Rectal smooth muscle tissue (tissue), 1 donor: ENCODE measurements at regions not wholly inside any gene's neighbourhood (a gene's known extent, or its start where the extent isn't known, plus 50 kb on each side); places are given as distances from the start of the nearest gene placed in this dataset.

Experiments
- H3K27ac ChIP-seq: one replicate; pipeline ENCODE4 v1.7.0; 2013; ENCODE audit warnings: low read depth, low read length, inconsistent platforms
- H3K27me3 ChIP-seq: one replicate; pipeline ENCODE4 v1.7.0; 2013; ENCODE audit warnings: low read length; ENCODE audit not compliant: control insufficient read depth, insufficient read depth
- H3K36me3 ChIP-seq: one replicate; pipeline ENCODE4 v1.7.0; 2013; ENCODE audit warnings: low read length; ENCODE audit not compliant: control insufficient read depth, insufficient read depth
- H3K4me1 ChIP-seq: one replicate; pipeline ENCODE4 v1.7.0; 2013; ENCODE audit warnings: low read length; ENCODE audit not compliant: control insufficient read depth, insufficient read depth
- H3K4me3 ChIP-seq: one replicate; pipeline ENCODE4 v1.7.0; 2013; ENCODE audit warnings: low read length
- H3K9ac ChIP-seq: one replicate; pipeline ENCODE4 v1.7.0; 2013; ENCODE audit warnings: low read length

GRCh38 chr3:106116733-106117489 is 248.1 kb upstream of the CBLB start:
- Histone ChIP-seq H3K27ac (no peak overlapping the region), H3K9ac (no peak overlapping the region), H3K4me1 (no peaks in the 10 kb centered on the region), H3K4me3 (no peak overlapping the region), H3K36me3 (no peaks in the 10 kb centered on the region), H3K27me3 (no peaks in the 10 kb centered on the region)

GRCh38 chr3:106117490-106117858 is 248.7 kb upstream of the CBLB start:
- H3K9ac ChIP-seq, result no peak overlapping the region
- no peak overlapping the region for H3K27ac ChIP-seq
- no peaks in the 10 kb centered on the region for H3K36me3 ChIP-seq
- no peak overlapping the region for H3K4me3 ChIP-seq
- no peaks in the 10 kb centered on the region for H3K4me1 ChIP-seq
- no peaks in the 10 kb centered on the region for H3K27me3 ChIP-seq

DNA sequence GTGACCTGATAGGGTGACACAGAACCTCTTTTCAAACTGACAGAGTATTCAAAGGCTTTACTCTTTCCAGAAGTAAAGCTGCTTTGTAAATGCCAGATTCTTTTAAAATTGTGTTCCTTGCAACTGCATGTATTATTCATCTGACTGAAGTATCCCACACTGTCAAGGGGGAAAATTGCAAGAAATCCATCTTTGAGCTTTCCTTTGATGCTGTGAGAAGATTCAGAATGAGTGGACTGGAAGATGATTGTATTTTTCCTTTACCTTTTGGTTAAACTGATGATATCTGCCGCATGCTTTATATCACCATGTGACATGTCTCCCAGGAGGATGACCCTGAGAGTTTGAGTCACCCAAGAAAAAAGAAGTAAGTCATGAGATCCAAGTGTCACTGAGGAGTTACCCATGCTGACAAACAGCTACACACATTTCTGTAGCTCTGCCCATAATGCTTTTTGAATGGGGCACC is 250.8 kb upstream of the CBLB start:
- H3K27me3 ChIP-seq, result no peaks in the 10 kb centered on the region
- no peak overlapping the region for H3K9ac ChIP-seq
- no peaks in the 10 kb centered on the region for H3K36me3 ChIP-seq
- no peak overlapping the region for H3K4me3 ChIP-seq
- no peak overlapping the region for H3K27ac ChIP-seq
- H3K4me1 ChIP-seq, result no peaks in the 10 kb centered on the region

DNA sequence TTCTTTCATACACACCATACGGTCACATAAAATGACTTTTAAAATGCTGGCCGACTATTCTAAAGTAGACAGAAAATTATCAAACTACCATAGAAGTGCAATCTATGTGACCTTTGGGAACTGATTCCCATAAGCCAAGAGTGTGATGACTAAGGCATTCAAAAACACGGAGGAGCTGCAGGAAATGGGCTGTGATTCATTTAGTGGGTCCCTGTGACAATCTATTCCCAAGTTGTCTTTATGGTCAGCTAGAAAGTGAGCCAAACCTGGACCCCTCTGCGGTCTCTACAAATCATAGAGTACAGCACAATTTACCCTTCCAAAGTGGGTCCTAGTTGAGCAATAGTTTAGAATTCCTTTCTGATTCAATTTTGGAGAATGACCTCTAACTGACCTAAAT is 251.5 kb upstream of the CBLB start:
- Histone ChIP-seq H3K9ac (no peak overlapping the region), H3K27ac (no peak overlapping the region), H3K36me3 (no peaks in the 10 kb centered on the region), H3K4me1 (no peaks in the 10 kb centered on the region), H3K27me3 (no peaks in the 10 kb centered on the region), H3K4me3 (no peak overlapping the region)

GRCh38 chr3:106121491-106122289 is 252.9 kb upstream of the CBLB start:
- no peaks in the 10 kb centered on the region for H3K4me1 ChIP-seq
- no peak overlapping the region for H3K27ac ChIP-seq
- H3K36me3 ChIP-seq, result no peaks in the 10 kb centered on the region
- no peaks in the 10 kb centered on the region for H3K27me3 ChIP-seq
- H3K4me3 ChIP-seq, result no peak overlapping the region
- no peak overlapping the region for H3K9ac ChIP-seq

GRCh38 chr3:106124818-106125217 is 256.0 kb upstream of the CBLB start:
- Histone ChIP-seq H3K9ac (no peak overlapping the region), H3K4me3 (no peak overlapping the region), H3K4me1 (no peaks in the 10 kb centered on the region), H3K27ac (no peak overlapping the region), H3K36me3 (no peaks in the 10 kb centered on the region), H3K27me3 (no peaks in the 10 kb centered on the region)

DNA sequence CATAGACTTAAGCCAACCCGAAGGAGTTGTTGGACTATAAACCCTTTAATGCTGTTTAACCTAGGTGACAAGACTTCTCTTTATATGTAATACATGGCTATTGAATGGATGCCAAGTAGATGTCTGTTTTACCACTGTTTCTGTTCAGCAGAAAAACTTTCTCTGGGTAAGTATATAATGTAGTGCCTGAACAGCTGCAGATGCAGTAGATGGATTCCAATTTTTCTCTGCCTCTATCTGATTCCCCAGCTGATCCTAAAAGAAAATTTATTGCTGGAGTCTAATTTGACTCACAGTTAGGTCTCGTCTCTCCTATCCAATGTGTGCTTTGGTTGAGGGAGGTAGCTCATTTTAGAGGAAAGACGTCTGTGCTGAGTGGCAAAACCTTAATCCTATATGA is 256.5 kb upstream of the CBLB start:
- no peaks in the 10 kb centered on the region for H3K27me3 ChIP-seq
- no peak overlapping the region for H3K9ac ChIP-seq
- H3K36me3 ChIP-seq, result no peaks in the 10 kb centered on the region
- no peak overlapping the region for H3K27ac ChIP-seq
- no peaks in the 10 kb centered on the region for H3K4me1 ChIP-seq
- H3K4me3 ChIP-seq, result no peak overlapping the region

- Histone ChIP-seq H3K4me3 (no peak overlapping the region), H3K27me3 (no peaks in the 10 kb centered on the region), H3K4me1 (peaks cover 2% of the 10 kb centered on the region), H3K9ac (no peak overlapping the region), H3K27ac (no peak overlapping the region), H3K36me3 (no peaks in the 10 kb centered on the region)
Measured at GRCh38 chr3:106126067-106126845, 257.4 kb upstream of the CBLB start.

- H3K4me3 ChIP-seq, result no peak overlapping the region
- H3K27me3 ChIP-seq, result no peaks in the 10 kb centered on the region
- H3K9ac ChIP-seq, result no peak overlapping the region
- H3K27ac ChIP-seq, result no peak overlapping the region
- peaks cover 4% of the 10 kb centered on the region for H3K4me1 ChIP-seq
- no peaks in the 10 kb centered on the region for H3K36me3 ChIP-seq
Measured at GRCh38 chr3:106126846-106127235, 258.0 kb upstream of the CBLB start.

DNA sequence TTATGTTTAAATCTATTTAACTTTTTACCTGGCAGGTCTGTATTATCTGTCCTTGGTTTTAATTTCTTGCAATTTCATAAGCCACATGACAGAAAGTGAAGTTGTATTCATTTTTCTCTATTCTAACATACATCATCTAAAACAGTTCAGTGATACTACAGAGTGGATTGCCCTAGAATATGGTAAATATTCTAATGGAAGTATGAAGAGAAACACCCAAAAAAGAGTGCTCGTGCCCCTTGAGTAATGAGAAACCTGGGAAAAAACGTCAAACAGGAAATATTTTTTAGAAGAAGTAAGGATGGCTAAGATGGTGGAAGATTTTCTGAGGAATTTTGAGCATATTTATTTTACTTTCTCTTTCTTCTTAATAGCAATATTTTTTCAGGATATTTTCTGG is 261.1 kb upstream of the CBLB start:
- H3K27me3 ChIP-seq, result no peaks in the 10 kb centered on the region
- H3K27ac ChIP-seq, result no peak overlapping the region

GRCh38 chr3:106130384-106131198 is 261.8 kb upstream of the CBLB start:
- Histone ChIP-seq H3K27me3 (no peaks in the 10 kb centered on the region), H3K4me1 (peaks cover 4% of the 10 kb centered on the region), H3K4me3 (no peak overlapping the region), H3K27ac (no peak overlapping the region), H3K9ac (no peak overlapping the region), H3K36me3 (no peaks in the 10 kb centered on the region)

More for the DNA sequence above, 261.1 kb upstream of the CBLB start:
- Histone ChIP-seq H3K4me1 (peaks cover 4% of the 10 kb centered on the region), H3K9ac (no peak overlapping the region), H3K36me3 (no peaks in the 10 kb centered on the region), H3K4me3 (no peak overlapping the region)
